IMR-90 (cell line): ENCODE measurements at regions not wholly inside any gene's neighbourhood (a gene's known extent, or its start where the extent isn't known, plus 50 kb on each side); places are given as distances from the start of the nearest gene placed in this dataset.

Experiments
- ATAC-seq: fragments of 200-7000 bp; cut with Tn5 transposase; 2 replicates; pipeline ENCODE4 v1.9.1; 2020; ENCODE audit warnings: low read depth, mild to moderate bottlenecking, moderate library complexity
- BruUV-seq: library from RNA; stranded (reverse); fragments of 400-500 nt; replicated peaks from 2 replicates; lab custom pipeline; 2021; lab: Mats Ljungman, UMichigan
- CTCF ChIA-PET: fragments of 300-600 bp; formaldehyde crosslinking; extraction: SDS; loops from one replicate; lab custom pipeline; 2021; ENCODE audit warnings: antibody characterized with exemption; lab: Yijun Ruan, JAX
- POLR2A ChIA-PET: fragments of 300-600 bp; sonication (Branson Sonifier 250); formaldehyde crosslinking; loops from one replicate; lab custom pipeline; 2022; ENCODE audit warnings: antibody characterized with exemption; ENCODE audit not compliant: unreplicated experiment; lab: Charles Lee
- DNase-seq: peaks from one replicate; pipeline ENCODE4 v3.0.0; 2013
- H2AFZ ChIP-seq: replicated peaks from 2 replicates; pipeline ENCODE3; 2013; ENCODE audit warnings: low read length, mild to moderate bottlenecking; ENCODE audit not compliant: poor library complexity
- H2AK5ac ChIP-seq: 2 replicates; pipeline ENCODE4 v1.6.1; 2013; ENCODE audit warnings: low read depth, low read length, inconsistent platforms
- H2AK9ac ChIP-seq: replicated peaks from 2 replicates; pipeline ENCODE3; 2013; ENCODE audit warnings: mild to moderate bottlenecking, low read depth, low read length, moderate library complexity; ENCODE audit not compliant: poor library complexity
- H2BK120ac ChIP-seq: 2 replicates; pipeline ENCODE4 v1.6.1; 2013; ENCODE audit warnings: low read depth, low read length, inconsistent platforms
- H2BK15ac ChIP-seq: 3 replicates; pipeline ENCODE4 v1.6.1; 2013; ENCODE audit warnings: low read depth, low read length, inconsistent platforms
- H2BK20ac ChIP-seq: 2 replicates; pipeline ENCODE4 v1.6.1; 2013; ENCODE audit warnings: low read depth, mild to moderate bottlenecking, inconsistent platforms, low read length, moderate library complexity
- H2BK5ac ChIP-seq: 2 replicates; pipeline ENCODE4 v1.6.1; 2013; ENCODE audit warnings: mild to moderate bottlenecking, low read depth, low read length, inconsistent platforms; ENCODE audit not compliant: poor library complexity, severe bottlenecking
- H3K14ac ChIP-seq: replicated peaks from 2 replicates; pipeline ENCODE4 v1.6.1; 2013; ENCODE audit warnings: low read depth, low read length, inconsistent platforms
- H3K18ac ChIP-seq: 2 replicates; pipeline ENCODE4 v1.6.1; 2013; ENCODE audit warnings: low read depth, low read length, control low read depth
- H3K23ac ChIP-seq: 2 replicates; pipeline ENCODE4 v1.6.1; 2013; ENCODE audit warnings: low read depth, low read length, inconsistent platforms
- H3K27ac ChIP-seq: 2 replicates; pipeline ENCODE4 v1.5.1; 2013; ENCODE audit warnings: mild to moderate bottlenecking, control low read depth, low read length; ENCODE audit not compliant: insufficient read depth
- H3K27me3 ChIP-seq: 2 replicates; pipeline ENCODE4 v1.6.1; 2013; ENCODE audit warnings: low read length; ENCODE audit not compliant: control insufficient read depth, insufficient read depth
- H3K36me3 ChIP-seq: 2 replicates; pipeline ENCODE4 v1.6.1; 2013; ENCODE audit warnings: low read length, mixed read lengths; ENCODE audit not compliant: control insufficient read depth, insufficient read depth
- H3K4ac ChIP-seq: 2 replicates; pipeline ENCODE4 v1.6.1; 2013; ENCODE audit warnings: low read depth, low read length, inconsistent platforms
- H3K4me1 ChIP-seq: 2 replicates; pipeline ENCODE4 v1.6.1; 2013; ENCODE audit warnings: low read length, mixed read lengths; ENCODE audit not compliant: control insufficient read depth, insufficient read depth
- H3K4me2 ChIP-seq: 2 replicates; pipeline ENCODE4 v1.6.1; 2013; ENCODE audit warnings: low read depth, mild to moderate bottlenecking, control low read depth, low read length, moderate library complexity
- H3K4me3 ChIP-seq: 2 replicates; pipeline ENCODE4 v1.5.1; 2013; ENCODE audit warnings: low read depth, mild to moderate bottlenecking, control low read depth, low read length, moderate library complexity; ENCODE audit not compliant: insufficient read depth
- H3K56ac ChIP-seq: 2 replicates; pipeline ENCODE4 v1.6.1; 2013; ENCODE audit warnings: low read length, inconsistent platforms; ENCODE audit not compliant: insufficient read depth; ENCODE audit errors: extremely low read depth
- H3K79me1 ChIP-seq, 2 experiments: 2 replicates each; pipeline ENCODE4 v1.6.1; 2013; ENCODE audit warnings: low read length in 2 of 2, inconsistent platforms in 1 of 2, low read depth in 1 of 2
- H3K9ac ChIP-seq: 2 replicates; pipeline ENCODE4 v1.6.1; 2013; ENCODE audit warnings: low read depth, low read length, control low read depth
- H3K9me1 ChIP-seq: 2 replicates; pipeline ENCODE4 v1.6.1; 2013; ENCODE audit warnings: low read length, inconsistent platforms; ENCODE audit not compliant: insufficient read depth
- H3K9me3 ChIP-seq: 2 replicates; pipeline ENCODE4 v1.6.1; 2013; ENCODE audit warnings: low read length; ENCODE audit not compliant: control insufficient read depth, insufficient read depth
- H4K20me1 ChIP-seq: 2 replicates; pipeline ENCODE4 v1.6.1; 2013; ENCODE audit warnings: low read length, inconsistent platforms; ENCODE audit not compliant: insufficient read depth
- H4K5ac ChIP-seq: 2 replicates; pipeline ENCODE4 v1.6.1; 2013; ENCODE audit warnings: mild to moderate bottlenecking, low read depth, low read length, control low read depth
- H4K8ac ChIP-seq, 2 experiments: 2 replicates each; pipeline ENCODE4 v1.6.1; 2013; ENCODE audit warnings: low read depth in 2 of 2, low read length in 2 of 2, control low read depth in 1 of 2, inconsistent platforms in 1 of 2
- H4K91ac ChIP-seq: 2 replicates; pipeline ENCODE4 v1.6.1; 2013; ENCODE audit warnings: low read depth, low read length, inconsistent platforms; ENCODE audit not compliant: insufficient read depth
- BHLHE40 ChIP-seq: fragments of 150-350 bp; IDR thresholded peaks from 2 replicates; pipeline ENCODE4 v1.6.1; 2016; ENCODE audit warnings: mild to moderate bottlenecking, low read depth, low read length
- CEBPB ChIP-seq: IDR thresholded peaks from 2 replicates; pipeline ENCODE4 v1.6.1; 2012; ENCODE audit warnings: low read depth, low read length, improper control_type of control experiment
- CHD1 ChIP-seq: IDR thresholded peaks from 2 replicates; pipeline ENCODE4 v1.6.1; 2012; ENCODE audit warnings: low read depth, low read length, improper control_type of control experiment
- ELK1 ChIP-seq: fragments of 150-350 bp; IDR thresholded peaks from 2 replicates; pipeline ENCODE4 v1.6.1; 2016; ENCODE audit warnings: low read depth, mild to moderate bottlenecking, low read length, moderate library complexity, borderline replicate concordance
- FOS ChIP-seq: fragments of 150-350 bp; IDR thresholded peaks from 2 replicates; pipeline ENCODE4 v1.6.1; 2016; ENCODE audit warnings: low read depth, low read length
- MAFK ChIP-seq: IDR thresholded peaks from 2 replicates; pipeline ENCODE4 v1.6.1; 2012; ENCODE audit warnings: low read depth, low read length, improper control_type of control experiment
- MAZ ChIP-seq: IDR thresholded peaks from 2 replicates; pipeline ENCODE4 v1.6.1; 2012; ENCODE audit warnings: low read depth, mild to moderate bottlenecking, low read length, improper control_type of control experiment, moderate library complexity, borderline replicate concordance
- MXI1 ChIP-seq: IDR thresholded peaks from 2 replicates; pipeline ENCODE4 v1.6.1; 2012; ENCODE audit warnings: low read depth, mild to moderate bottlenecking, low read length, moderate library complexity, borderline replicate concordance
- NFE2L2 ChIP-seq: fragments of 150-350 bp; IDR thresholded peaks from 2 replicates; pipeline ENCODE4 v1.6.1; 2016; ENCODE audit warnings: low read depth, mild to moderate bottlenecking, low read length
- POLR2A ChIP-seq: IDR thresholded peaks from 2 replicates; pipeline ENCODE4 v1.6.1; 2012; ENCODE audit warnings: mild to moderate bottlenecking, low read depth, low read length
- RAD21 ChIP-seq: IDR thresholded peaks from 2 replicates; pipeline ENCODE4 v1.6.1; 2012; ENCODE audit warnings: low read length, improper control_type of control experiment
- RCOR1 ChIP-seq: IDR thresholded peaks from 2 replicates; pipeline ENCODE4 v1.6.1; 2012; ENCODE audit warnings: mild to moderate bottlenecking, low read length, improper control_type of control experiment; ENCODE audit not compliant: insufficient replicate concordance
- RFX5 ChIP-seq: IDR thresholded peaks from 2 replicates; pipeline ENCODE4 v1.8.0; 2012; ENCODE audit warnings: low read depth, mild to moderate bottlenecking, low read length, moderate library complexity
- SMC3 ChIP-seq: fragments of 150-350 bp; IDR thresholded peaks from 2 replicates; pipeline ENCODE4 v1.6.1; 2016; ENCODE audit warnings: low read depth, mild to moderate bottlenecking, antibody characterized with exemption, low read length, moderate library complexity
- WGBS, 2 experiments: methylation state at CpG; one replicate each; pipeline versions ENCODE4 v1.1.5 to v1.1.7; 2013; ENCODE audit warnings: missing lambda C conversion rate in 2 of 2; ENCODE audit not compliant: insufficient read length in 1 of 2; ENCODE audit errors: extremely low coverage in 2 of 2; 5-methylcytosine and 5-hydroxymethylcytosine counted together
- dilution Hi-C: fragments of 300-500 bp; cut with HindIII; formaldehyde crosslinking; loops from one replicate; pipeline ENCODE4 v1.14.3; 2018; ENCODE audit warnings: low sequenced_read_pairs; ENCODE audit not compliant: unreplicated experiment
- in situ Hi-C: fragments of 300-500 bp; cut with MboI; formaldehyde crosslinking; loops from 3 replicates; pipeline ENCODE4 v1.14.3; 2019; ENCODE audit warnings: low sequenced_read_pairs, inconsistent platforms, mixed read lengths
- intact Hi-C: fragments of 100-400 bp; cut with micrococcal nuclease; formaldehyde crosslinking; loops from 2 replicates; pipeline ENCODE4 v1.10.0; 2022
- TF ChIP-seq, protein P1 (sequence below): conservative IDR thresholded peaks from 2 replicates; pipeline ENCODE4 v1.5.1; 2012; ENCODE audit warnings: mild to moderate bottlenecking, low read depth, low read length, improper control_type of control experiment
- TF ChIP-seq, protein P2 (sequence below): fragments of 150-350 bp; IDR thresholded peaks from 2 replicates; pipeline ENCODE4 v1.6.1; 2017; ENCODE audit warnings: mild to moderate bottlenecking, antibody characterized with exemption, low read length, low read depth

DNA sequence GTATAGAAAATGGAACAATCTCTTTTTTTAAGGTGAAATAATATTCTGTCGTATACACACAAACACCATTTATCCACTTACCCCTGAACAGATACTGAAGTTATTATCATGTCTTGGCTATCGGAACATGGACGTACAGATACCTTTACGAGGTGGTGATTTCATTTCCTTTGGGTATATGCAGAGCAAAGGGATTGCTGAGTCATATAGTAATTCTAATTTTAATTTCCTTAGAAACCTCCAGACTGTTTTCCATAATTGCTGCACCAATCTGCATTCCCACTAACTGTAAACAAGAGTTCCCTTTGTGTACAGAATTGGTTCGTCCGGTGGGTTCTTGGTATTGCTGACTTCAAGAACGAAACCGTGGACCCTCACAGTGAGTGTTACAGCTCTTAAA is 179.4 kb downstream of the SHOX2 start:
- Histone ChIP-seq H2AK9ac (no peak overlapping the region), H3K79me1 (no peaks in the 10 kb centered on the region), H2AFZ (no peak overlapping the region), H3K14ac (no peak overlapping the region), H3K27me3 (no peaks in the 10 kb centered on the region), H4K91ac (no peak overlapping the region), H3K4me3 (no peak overlapping the region), H2AK5ac (no peak overlapping the region), H3K4ac (no peak overlapping the region), H3K36me3 (no peaks in the 10 kb centered on the region), H4K8ac (no peak overlapping the region), H3K9me1 (no peaks in the 10 kb centered on the region), H3K9ac (no peak overlapping the region), H3K27ac (no peak overlapping the region), H2BK120ac (no peak overlapping the region), H2BK5ac (no peak overlapping the region), H2BK15ac (no peak overlapping the region), H3K9me3 (no peaks in the 10 kb centered on the region), H3K23ac (no peak overlapping the region), H4K20me1 (no peaks in the 10 kb centered on the region), H3K4me2 (no peak overlapping the region), H3K56ac (no peak overlapping the region), H3K4me1 (no peaks in the 10 kb centered on the region), H4K5ac (no peak overlapping the region), H2BK20ac (no peak overlapping the region), H3K18ac (no peak overlapping the region)
- no peak for DNase-seq
- intact Hi-C loops = no loop called here
- dilution Hi-C loops = no loop called here
- TF ChIP-seq FOS = no peak
- TF ChIP-seq NFE2L2 = no peak
- no peak for TF ChIP-seq CHD1
- no peak for TF ChIP-seq SMC3
- no peak for TF ChIP-seq MXI1
- TF ChIP-seq, protein P1, sequence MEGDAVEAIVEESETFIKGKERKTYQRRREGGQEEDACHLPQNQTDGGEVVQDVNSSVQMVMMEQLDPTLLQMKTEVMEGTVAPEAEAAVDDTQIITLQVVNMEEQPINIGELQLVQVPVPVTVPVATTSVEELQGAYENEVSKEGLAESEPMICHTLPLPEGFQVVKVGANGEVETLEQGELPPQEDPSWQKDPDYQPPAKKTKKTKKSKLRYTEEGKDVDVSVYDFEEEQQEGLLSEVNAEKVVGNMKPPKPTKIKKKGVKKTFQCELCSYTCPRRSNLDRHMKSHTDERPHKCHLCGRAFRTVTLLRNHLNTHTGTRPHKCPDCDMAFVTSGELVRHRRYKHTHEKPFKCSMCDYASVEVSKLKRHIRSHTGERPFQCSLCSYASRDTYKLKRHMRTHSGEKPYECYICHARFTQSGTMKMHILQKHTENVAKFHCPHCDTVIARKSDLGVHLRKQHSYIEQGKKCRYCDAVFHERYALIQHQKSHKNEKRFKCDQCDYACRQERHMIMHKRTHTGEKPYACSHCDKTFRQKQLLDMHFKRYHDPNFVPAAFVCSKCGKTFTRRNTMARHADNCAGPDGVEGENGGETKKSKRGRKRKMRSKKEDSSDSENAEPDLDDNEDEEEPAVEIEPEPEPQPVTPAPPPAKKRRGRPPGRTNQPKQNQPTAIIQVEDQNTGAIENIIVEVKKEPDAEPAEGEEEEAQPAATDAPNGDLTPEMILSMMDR = no peak
- TF ChIP-seq ELK1 = no peak
- no peak for TF ChIP-seq CEBPB
- TF ChIP-seq RCOR1 = no peak
- TF ChIP-seq RFX5 = no peak
- no peak for TF ChIP-seq POLR2A
- no peak for TF ChIP-seq MAFK
- TF ChIP-seq BHLHE40 = no peak
- no peak for TF ChIP-seq RAD21
- TF ChIP-seq, protein P2, sequence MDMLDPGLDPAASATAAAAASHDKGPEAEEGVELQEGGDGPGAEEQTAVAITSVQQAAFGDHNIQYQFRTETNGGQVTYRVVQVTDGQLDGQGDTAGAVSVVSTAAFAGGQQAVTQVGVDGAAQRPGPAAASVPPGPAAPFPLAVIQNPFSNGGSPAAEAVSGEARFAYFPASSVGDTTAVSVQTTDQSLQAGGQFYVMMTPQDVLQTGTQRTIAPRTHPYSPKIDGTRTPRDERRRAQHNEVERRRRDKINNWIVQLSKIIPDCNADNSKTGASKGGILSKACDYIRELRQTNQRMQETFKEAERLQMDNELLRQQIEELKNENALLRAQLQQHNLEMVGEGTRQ = no peak
- no peak for TF ChIP-seq MAZ
- CTCF ChIA-PET = no interaction called here
- ATAC-seq = no peak
- in situ Hi-C loops = no loop called here
- no TSS peak for BruUV-seq
- no CpG with 5 or more reads among the region's 8 CpGs for WGBS, 2 experiments
- POLR2A ChIA-PET = no interaction called here
